NCI-H2171 (cell line): ENCODE measurements at regions not wholly inside any gene's neighbourhood (a gene's known extent, or its start where the extent isn't known, plus 50 kb on each side); places are given as distances from the start of the nearest gene placed in this dataset.
"Not testable (repeated sequence)": the region's sequence is repeated elsewhere in the genome, so short reads cannot be mapped to it uniquely, and the experiment has no call there.

Experiments
- DNase-seq: peaks from one replicate; lab custom pipeline; 2025; lab: John Stamatoyannopoulos, UW

DNA sequence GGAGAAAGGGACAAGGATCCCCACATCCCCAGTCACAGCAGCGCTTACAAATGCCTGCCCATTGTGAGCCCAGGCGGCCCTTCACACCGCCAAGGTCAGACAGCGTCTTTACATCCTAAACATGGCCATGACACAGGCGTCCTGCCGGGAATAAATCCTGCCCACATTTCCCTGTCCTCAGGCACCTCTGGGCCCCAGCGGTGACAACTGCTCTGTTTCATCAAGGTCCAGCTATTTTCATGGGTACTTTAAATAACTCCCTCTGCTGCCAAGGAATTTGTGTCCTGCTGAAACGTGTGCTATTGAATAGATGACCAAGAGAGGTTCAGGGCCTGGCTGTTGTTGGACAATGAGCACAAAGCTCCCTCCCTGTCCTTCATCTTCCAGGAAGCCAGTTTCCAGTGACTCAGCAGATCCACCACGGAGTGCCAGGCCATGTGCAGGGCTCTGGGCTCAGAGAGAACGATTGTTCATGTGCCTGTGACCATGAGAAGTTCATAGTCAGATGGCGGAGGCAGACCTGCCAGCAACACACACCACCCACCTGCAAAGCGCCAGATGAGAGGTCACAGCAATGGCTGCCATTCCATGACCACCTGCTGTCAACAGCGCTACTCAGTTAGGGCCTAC lies 195.8 kb downstream of the MATN1 start:
- DNase-seq = no peak

- DNase-seq = no peak
Observed at GRCh38 chr1:30526652-30527345, 196.6 kb downstream of the MATN1 start.

DNA sequence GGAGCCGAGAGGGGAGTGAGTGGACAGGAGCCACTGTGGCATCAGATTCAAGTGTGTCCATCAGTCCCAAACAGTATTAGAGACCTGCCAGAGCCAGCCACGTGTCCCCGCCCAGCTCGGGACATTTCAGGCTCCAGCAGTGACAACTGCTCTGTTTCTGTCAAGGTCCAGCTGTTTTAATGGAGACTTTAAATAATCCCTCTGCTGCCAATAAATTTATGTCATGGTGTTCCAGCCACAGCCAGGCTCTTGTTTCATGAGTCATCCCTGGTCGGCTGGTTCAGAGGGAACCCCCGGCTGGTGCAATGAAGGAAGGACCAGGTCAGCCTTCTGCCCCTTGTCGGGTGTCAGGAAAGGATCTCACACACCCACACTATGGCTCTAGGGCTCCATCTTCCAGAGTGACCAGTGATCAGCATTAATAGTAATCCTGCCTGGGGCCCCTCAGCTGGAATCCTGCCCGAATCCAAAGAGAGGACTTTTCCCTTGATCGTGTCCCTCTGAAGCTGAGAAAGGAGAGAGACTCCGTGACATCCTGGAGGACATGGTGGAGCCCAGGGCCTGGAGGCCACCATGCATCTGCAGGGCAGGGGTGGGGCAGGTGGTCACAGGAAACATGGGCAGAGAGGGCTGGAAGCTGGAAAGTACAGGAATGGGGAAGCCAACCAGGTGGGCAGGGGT lies 197.3 kb downstream of the MATN1 start:
- no peak for DNase-seq

DNA sequence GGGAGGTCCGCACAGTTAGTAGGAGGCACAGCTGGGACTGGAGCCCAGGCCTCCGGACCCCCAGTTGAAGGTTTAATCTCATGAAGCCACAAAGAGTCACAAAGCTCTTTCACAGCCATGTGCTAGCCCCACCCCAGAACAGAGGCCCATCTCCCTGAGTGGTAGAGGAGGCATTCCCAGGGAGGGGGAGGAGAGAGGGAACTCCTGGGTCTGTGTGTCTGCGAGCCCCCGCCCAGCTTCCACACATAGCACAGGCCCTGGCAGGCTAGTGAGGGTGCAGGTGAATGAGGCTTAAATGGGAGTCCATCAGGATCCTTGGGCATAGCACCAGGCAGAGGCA lies 197.8 kb downstream of the MATN1 start:
- DNase-seq = no peak

DNA sequence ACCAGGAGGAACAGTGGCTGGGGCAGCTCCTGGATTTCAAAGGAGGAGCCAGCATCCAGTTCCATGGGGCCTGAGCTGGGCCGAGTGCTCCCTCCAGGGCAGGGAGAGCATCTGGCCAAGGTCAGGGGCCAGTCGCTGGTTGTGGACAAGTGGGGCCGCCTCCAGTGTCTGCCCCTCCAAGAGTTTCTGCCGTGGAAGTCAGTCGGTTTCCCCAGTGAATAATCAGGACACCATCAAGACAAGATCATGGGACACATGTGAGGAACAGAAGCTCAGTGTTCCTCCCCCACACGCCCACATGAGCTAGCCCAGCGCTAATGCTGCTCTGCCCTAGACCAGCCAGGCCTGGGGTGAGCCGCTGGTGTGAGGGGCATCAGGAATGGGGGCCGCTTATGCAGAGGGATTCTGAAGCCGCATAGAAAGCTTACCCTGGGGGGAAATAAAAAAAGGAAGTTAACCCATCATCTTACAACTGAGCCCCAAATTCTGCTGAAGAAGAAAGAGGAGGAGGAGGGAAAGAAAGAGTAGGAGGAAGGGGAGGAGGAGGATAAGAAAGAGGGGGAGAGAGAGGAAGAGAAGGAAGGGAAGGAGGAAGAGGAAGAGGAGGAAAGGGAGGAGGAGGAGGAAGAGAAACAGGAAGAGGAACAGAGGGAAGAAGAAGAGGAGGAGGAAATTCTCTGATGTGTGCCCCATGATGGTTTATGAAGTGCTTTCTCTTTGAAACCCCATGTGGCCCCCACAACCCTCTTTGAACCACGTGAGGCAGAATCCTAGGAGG lies 198.4 kb downstream of the MATN1 start:
- no peak for DNase-seq

- not testable (repeated sequence) for DNase-seq
Observed at GRCh38 chr1:30524025-30524555, 199.3 kb downstream of the MATN1 start.

DNA sequence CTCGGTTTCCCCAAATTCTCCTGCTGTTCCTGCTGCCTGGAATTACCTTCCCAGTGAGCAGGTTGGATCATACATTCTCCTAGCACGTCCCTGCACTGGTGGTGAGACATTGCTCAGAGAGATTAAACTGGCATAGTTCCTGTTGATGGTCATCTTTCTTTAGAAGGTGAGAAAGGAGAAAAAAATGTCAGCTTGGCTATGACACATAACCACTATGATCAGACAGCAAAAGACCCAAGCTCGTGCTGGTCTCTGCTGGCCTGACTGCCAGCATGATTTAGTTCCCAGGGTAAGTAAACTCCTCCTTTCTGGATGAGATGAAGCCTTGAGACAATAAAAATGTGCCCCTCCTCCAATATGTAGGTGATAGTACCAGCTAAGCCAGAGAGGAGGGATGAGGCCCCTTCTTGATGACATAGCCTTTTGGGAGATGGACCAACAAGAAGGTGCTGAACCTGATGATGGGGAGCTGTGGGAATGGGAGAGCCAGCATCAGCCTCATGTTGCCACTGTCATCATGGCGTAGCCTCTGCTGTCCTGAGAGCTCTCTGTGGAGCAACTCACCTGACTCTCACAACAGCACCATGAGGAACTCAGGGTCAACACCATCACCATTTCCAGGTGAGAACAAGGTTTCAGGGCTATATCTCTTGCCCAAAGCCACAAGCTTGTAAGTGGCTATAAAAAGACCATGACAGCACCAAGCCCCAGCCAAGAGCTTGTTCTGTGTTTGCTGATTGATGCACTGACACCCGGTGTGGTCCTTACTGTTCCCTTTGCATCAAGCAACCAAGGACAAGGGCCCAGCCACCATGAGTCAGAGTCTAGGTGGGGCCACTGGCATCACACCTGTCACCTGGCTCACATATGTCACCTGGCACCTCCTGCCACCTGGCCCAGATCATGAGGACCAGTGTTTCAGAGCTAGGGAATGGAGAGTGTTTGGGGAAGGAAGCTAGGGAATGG lies 200.0 kb downstream of the MATN1 start:
- DNase-seq = no peak

DNA sequence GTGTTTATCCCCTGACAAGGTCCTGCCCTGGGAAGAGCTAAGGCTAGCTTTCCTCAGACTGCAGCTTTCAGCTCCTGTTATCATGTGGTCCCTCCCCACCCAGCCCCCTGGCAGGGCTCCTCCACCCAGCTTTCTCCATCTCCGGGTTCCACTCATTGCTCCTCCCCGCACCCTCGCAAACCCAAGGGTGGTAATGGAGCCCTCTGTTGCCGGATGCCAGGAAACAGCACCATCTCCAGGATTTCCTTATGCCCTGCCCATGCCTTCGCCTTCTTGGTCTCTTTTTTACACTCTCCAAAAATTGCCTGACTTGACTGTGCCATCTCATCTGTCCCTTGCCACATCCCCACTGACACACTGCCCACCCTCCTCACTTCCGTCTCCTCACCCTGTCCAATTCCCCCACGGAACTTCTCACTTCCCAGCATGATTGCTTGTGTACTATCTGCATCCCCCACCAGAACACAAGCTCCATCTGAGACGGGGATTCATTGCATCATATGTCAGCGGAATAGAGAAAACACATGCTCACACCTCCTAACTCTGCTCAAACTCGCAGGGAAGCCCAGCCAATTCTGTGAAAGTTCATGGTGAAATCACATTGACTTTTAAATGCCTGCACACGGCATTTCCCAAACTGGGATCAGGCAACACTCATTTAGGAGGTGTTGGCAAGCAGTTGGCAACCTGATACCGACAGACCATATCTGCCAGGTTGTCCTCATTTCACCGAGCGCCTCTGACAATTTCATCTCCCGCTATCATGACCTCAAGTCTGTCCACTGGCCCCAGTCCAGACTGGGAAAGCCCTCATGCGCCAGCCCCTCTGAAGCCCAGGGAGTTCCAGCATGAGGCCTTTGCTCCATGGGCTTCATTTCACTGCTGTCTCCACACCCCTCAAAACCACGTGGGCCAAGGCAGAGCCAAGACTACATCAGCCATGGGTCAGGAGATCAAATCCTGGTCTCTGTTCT lies 201.1 kb downstream of the MATN1 start:
- DNase-seq = no peak

DNA sequence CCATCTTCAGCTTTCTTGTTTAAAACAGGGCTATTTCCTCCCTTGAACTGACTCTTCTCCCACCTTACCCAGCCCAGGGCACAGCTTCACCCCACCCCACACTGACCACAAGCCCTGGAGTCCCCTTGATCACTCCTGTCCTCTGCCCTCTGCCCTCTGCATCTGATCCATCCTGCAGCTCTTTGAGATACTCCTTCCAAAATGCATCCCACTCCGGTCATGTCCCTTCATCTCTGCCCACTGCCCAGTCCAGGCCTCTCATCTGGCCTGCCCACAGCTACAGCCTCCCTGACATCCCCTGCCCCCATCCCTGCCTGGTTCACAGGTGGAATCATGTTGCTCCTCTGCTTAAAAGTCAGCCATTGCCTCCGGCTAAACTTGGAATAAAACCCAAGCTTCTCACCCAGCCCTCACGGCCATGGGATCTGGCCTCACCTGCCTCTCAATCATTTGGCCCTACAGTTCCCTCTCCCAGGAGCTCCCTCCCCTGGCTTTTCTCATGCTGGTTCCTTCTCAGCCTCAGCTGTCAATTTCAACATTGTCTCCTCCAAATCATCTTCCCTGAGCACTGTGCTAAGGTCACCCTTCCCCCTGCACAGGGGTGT lies 202.0 kb downstream of the MATN1 start:
- DNase-seq = no peak

- DNase-seq = no peak
Observed at GRCh38 chr1:30520476-30520875, 202.9 kb downstream of the MATN1 start.

DNA sequence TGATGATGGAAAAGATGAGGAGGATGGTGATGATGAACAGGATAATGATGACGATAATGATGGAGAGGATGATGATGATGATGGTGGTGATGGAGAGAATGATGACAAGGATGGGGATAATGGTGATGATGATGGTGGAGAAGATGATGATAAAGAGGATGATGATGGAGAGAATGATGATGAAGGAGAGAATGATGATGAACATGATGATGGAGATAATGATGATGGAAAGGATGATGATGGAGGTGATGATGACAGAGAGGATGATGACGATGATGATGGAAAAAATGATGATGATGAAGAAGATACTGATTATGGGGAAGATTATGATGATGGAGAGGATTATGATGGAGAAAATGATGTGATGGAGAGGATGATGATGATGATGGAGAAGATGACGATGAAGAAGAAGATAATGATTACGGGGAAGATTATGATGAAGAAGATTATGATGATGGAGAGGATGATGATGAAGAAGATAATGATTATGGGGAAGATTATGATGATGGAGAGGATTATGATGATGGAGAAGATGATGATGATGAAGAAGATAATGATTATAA lies 204.1 kb downstream of the MATN1 start:
- DNase-seq = no peak

GRCh38 chr1:30518696-30519095 lies 204.7 kb downstream of the MATN1 start:
- DNase-seq = no peak

- no peak for DNase-seq
Observed at GRCh38 chr1:30518186-30518585, 205.2 kb downstream of the MATN1 start.

GRCh38 chr1:30517666-30518065 lies 205.7 kb downstream of the MATN1 start:
- DNase-seq = not testable (repeated sequence)

DNA sequence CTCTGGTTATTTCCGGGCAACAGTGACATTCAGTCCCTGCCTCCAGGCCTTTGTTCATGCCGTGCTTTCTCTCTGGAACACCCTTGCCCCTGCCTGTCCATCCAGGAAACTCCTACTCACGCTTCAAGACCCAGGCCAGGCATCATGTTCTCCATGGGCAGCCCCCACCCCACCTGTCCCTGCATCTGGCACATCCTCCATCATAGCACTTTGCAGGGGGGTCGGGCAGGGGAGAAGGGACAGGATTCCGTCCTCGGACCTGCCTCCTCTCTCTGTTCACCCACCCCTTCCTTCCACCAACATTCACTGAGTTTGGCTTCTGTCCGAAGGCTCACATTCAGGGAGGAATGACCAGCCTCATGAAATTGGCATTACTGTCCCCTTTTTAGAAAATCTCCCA lies 206.1 kb downstream of the MATN1 start:
- not testable (repeated sequence) for DNase-seq

GRCh38 chr1:30516485-30516858 lies 206.9 kb downstream of the MATN1 start:
- no peak for DNase-seq

- no peak for DNase-seq
Observed at GRCh38 chr1:30515755-30516484, 207.5 kb downstream of the MATN1 start.

GRCh38 chr1:30514945-30515344 lies 208.4 kb downstream of the MATN1 start:
- no peak for DNase-seq
